HG03097 (cell line): ENCODE measurements at regions not wholly inside any gene's neighbourhood (a gene's known extent, or its start where the extent isn't known, plus 50 kb on each side); places are given as distances from the start of the nearest gene placed in this dataset.
"Not testable (repeated sequence)": the region's sequence is repeated elsewhere in the genome, so short reads cannot be mapped to it uniquely, and the experiment has no call there.

Source experiments
- ATAC-seq: cut with Tn5 transposase; IDR thresholded peaks from one replicate; pipeline ENCODE4 v1.9.1; 2021; ENCODE audit not compliant: unreplicated experiment, low FRiP score

GRCh38 chr7:19312416-19312815 lies 167.2 kb upstream of the FERD3L start:
- no peak for ATAC-seq

GRCh38 chr7:19307554-19307953 lies 162.3 kb upstream of the FERD3L start:
- ATAC-seq, result no peak

GRCh38 chr7:19305698-19306097 lies 160.5 kb upstream of the FERD3L start:
- no peak for ATAC-seq

- no peak for ATAC-seq
Observed at GRCh38 chr7:19304086-19304485, 158.9 kb upstream of the FERD3L start.

- ATAC-seq, result no peak
Observed at GRCh38 chr7:19302731-19303130, 157.5 kb upstream of the FERD3L start.

- no peak for ATAC-seq
Observed at GRCh38 chr7:19296617-19297016, 151.4 kb upstream of the FERD3L start.

GRCh38 chr7:19295376-19295775 lies 150.2 kb upstream of the FERD3L start:
- no peak for ATAC-seq

GRCh38 chr7:19294619-19295018 lies 149.4 kb upstream of the FERD3L start:
- ATAC-seq, result no peak

- no peak for ATAC-seq
Observed at GRCh38 chr7:19293431-19293830, 148.2 kb upstream of the FERD3L start.

GRCh38 chr7:19290968-19291367 lies 145.7 kb upstream of the FERD3L start:
- ATAC-seq, result no peak

- ATAC-seq, result no peak
Observed at GRCh38 chr7:19290066-19290465, 144.8 kb upstream of the FERD3L start.

- ATAC-seq, result no peak
Observed at GRCh38 chr7:19284596-19285300, 139.5 kb upstream of the FERD3L start.

- no peak for ATAC-seq
Observed at GRCh38 chr7:19284136-19284535, 138.9 kb upstream of the FERD3L start.

- no peak for ATAC-seq
Observed at GRCh38 chr7:19275000-19275399, 129.8 kb upstream of the FERD3L start.

- not testable (repeated sequence) for ATAC-seq
Observed at GRCh38 chr7:19272329-19272728, 127.1 kb upstream of the FERD3L start.

- ATAC-seq, result no peak
Observed at GRCh38 chr7:19269301-19269700, 124.1 kb upstream of the FERD3L start.

GRCh38 chr7:19268737-19269136 lies 123.5 kb upstream of the FERD3L start:
- no peak for ATAC-seq

GRCh38 chr7:19262826-19263225 lies 117.6 kb upstream of the FERD3L start:
- no peak for ATAC-seq

GRCh38 chr7:19249281-19249680 lies 104.1 kb upstream of the FERD3L start:
- no peak for ATAC-seq

GRCh38 chr7:19248681-19249080 lies 103.5 kb upstream of the FERD3L start:
- no peak for ATAC-seq

- ATAC-seq, result no peak
Observed at GRCh38 chr7:19248115-19248514, 102.9 kb upstream of the FERD3L start.

- no peak for ATAC-seq
Observed at GRCh38 chr7:19247017-19247416, 101.8 kb upstream of the FERD3L start.

- ATAC-seq, result no peak
Observed at GRCh38 chr7:19242246-19242645, 97.0 kb upstream of the FERD3L start.
